CD14-positive monocyte (primary cell): ENCODE measurements at regions not wholly inside any gene's neighbourhood (a gene's known extent, or its start where the extent isn't known, plus 50 kb on each side); places are given as distances from the start of the nearest gene placed in this dataset.

Experiments
- DNase-seq, 3 donors: peaks; one replicate each; pipeline ENCODE4 v3.0.0-alpha.2; 2011 to 2022
- H2AFZ ChIP-seq: 2 replicates; pipeline ENCODE4 v1.6.0; 2012; ENCODE audit warnings: mild to moderate bottlenecking, low read depth, low read length, inconsistent platforms; ENCODE audit not compliant: insufficient read depth, poor library complexity, severe bottlenecking
- H3K27ac ChIP-seq, 2 donors: 1 replicate in 1 of 2; 2 replicates in 1 of 2; pipeline ENCODE4 v1.5.1; 2012 to 2013; ENCODE audit warnings: low read length in 2 of 2, control low read depth in 1 of 2, inconsistent platforms in 1 of 2, low read depth in 1 of 2, mild to moderate bottlenecking in 1 of 2
- H3K27me3 ChIP-seq, 2 donors: one replicate each; pipeline versions ENCODE4 v1.6.0 to v1.6.1; 2011 to 2013; ENCODE audit warnings: low read length in 2 of 2; ENCODE audit not compliant: control insufficient read depth in 2 of 2, insufficient read depth in 2 of 2
- H3K36me3 ChIP-seq, 2 donors: replicated peaks in 1 of 2; 1 replicate in 1 of 2; 2 replicates in 1 of 2; pipeline versions ENCODE4 v1.5.1 to v1.6.1; 2012 to 2013; ENCODE audit warnings: low read length in 2 of 2, control low read depth in 1 of 2, inconsistent platforms in 1 of 2, mild to moderate bottlenecking in 1 of 2; ENCODE audit not compliant: insufficient read depth in 2 of 2, control insufficient read depth in 1 of 2
- H3K4me1 ChIP-seq, 2 donors: 1 replicate in 1 of 2; 2 replicates in 1 of 2; pipeline versions ENCODE4 v1.5.1 to v1.6.1; 2012 to 2013; ENCODE audit warnings: low read length in 2 of 2, control low read depth in 1 of 2, inconsistent platforms in 1 of 2, mild to moderate bottlenecking in 1 of 2, moderate library complexity in 1 of 2; ENCODE audit not compliant: insufficient read depth in 2 of 2, control insufficient read depth in 1 of 2
- H3K4me2 ChIP-seq: replicated peaks from 2 replicates; pipeline ENCODE3; 2012; ENCODE audit warnings: low read length, moderate library complexity, mild to moderate bottlenecking; ENCODE audit not compliant: poor library complexity, severe bottlenecking; ENCODE audit errors: extremely low read depth
- H3K4me3 ChIP-seq, 3 experiments: fragments of 200-600 bp in 1 of 3; sonication (generic) in 1 of 3; replicated peaks in 1 of 3; 1 replicate in 2 of 3; 2 replicates in 1 of 3; pipeline ENCODE4 v1.5.1; 2011 to 2013; ENCODE audit warnings: low read length in 3 of 3, mild to moderate bottlenecking in 3 of 3, control low read depth in 2 of 3, low read depth in 2 of 3, inconsistent platforms in 1 of 3, moderate library complexity in 1 of 3
- H3K79me2 ChIP-seq: 2 replicates; pipeline ENCODE4 v1.6.0; 2012; ENCODE audit warnings: mild to moderate bottlenecking, control low read depth, inconsistent platforms, low read length, moderate library complexity; ENCODE audit not compliant: insufficient read depth
- H3K9ac ChIP-seq: 2 replicates; pipeline ENCODE4 v1.6.0; 2017; ENCODE audit warnings: low read length, mild to moderate bottlenecking; ENCODE audit not compliant: insufficient read depth, poor library complexity, severe bottlenecking
- H3K9me3 ChIP-seq, 2 donors: replicated peaks in 1 of 2; 1 replicate in 1 of 2; 2 replicates in 1 of 2; pipeline versions ENCODE4 v1.5.1 to v1.6.1; 2012 to 2013; ENCODE audit warnings: low read length in 2 of 2, control low read depth in 1 of 2; ENCODE audit not compliant: control insufficient read depth in 1 of 2, insufficient read depth in 1 of 2
- H4K20me1 ChIP-seq: 2 replicates; pipeline ENCODE4 v1.6.0; 2012; ENCODE audit warnings: mild to moderate bottlenecking, low read length, control low read depth, moderate library complexity; ENCODE audit not compliant: insufficient read depth
- H3K27ac Mint-ChIP-seq, 7 donors: one replicate each; pipeline ENCODE4 v1.8.0; 2020; ENCODE audit warnings: mild to moderate bottlenecking in 7 of 7, mixed read lengths in 7 of 7, moderate library complexity in 6 of 7, inconsistent platforms in 2 of 7
- H3K27me3 Mint-ChIP-seq, 3 donors: one replicate each; pipeline ENCODE4 v1.8.0; 2021 to 2022; ENCODE audit warnings: low read depth in 3 of 3, mild to moderate bottlenecking in 3 of 3, mixed read lengths in 3 of 3, moderate library complexity in 3 of 3, inconsistent platforms in 1 of 3
- H3K36me3 Mint-ChIP-seq, 2 donors: one replicate each; pipeline ENCODE4 v1.8.0; 2020; ENCODE audit warnings: mixed read lengths in 2 of 2, inconsistent platforms in 1 of 2, mild to moderate bottlenecking in 1 of 2
- H3K4me1 Mint-ChIP-seq: one replicate; pipeline ENCODE4 v1.8.0; 2020; ENCODE audit warnings: mild to moderate bottlenecking, mixed read lengths
- H3K4me3 Mint-ChIP-seq, 2 donors: one replicate each; pipeline ENCODE4 v1.8.0; 2020; ENCODE audit warnings: mild to moderate bottlenecking in 2 of 2, mixed read lengths in 2 of 2, moderate library complexity in 1 of 2
- H3K9me3 Mint-ChIP-seq, 7 donors: one replicate each; pipeline ENCODE4 v1.8.0; 2020 to 2022; ENCODE audit warnings: mixed read lengths in 7 of 7, mild to moderate bottlenecking in 6 of 7, moderate library complexity in 6 of 7, inconsistent platforms in 2 of 7
- WGBS: methylation state at CpG from one replicate; pipeline ENCODE4 v1.1.5; 2013; ENCODE audit warnings: missing lambda C conversion rate; ENCODE audit not compliant: insufficient coverage; 5-methylcytosine and 5-hydroxymethylcytosine counted together
- intact Hi-C, 2 donors: fragments of 100-400 bp; cut with micrococcal nuclease; formaldehyde crosslinking; loops; one replicate each; pipeline versions ENCODE4 v1.15.0 to v1.15.1; 2023
- TF ChIP-seq, protein P1 (sequence below): fragments of 200-600 bp; IDR thresholded peaks from one replicate; pipeline ENCODE4 v1.8.0; 2022; ENCODE audit warnings: antibody characterized with exemption, mild to moderate bottlenecking

GRCh38 chr2:12300019-12300602 is 416.6 kb upstream of the TRIB2 start:
- TF ChIP-seq, protein P1, sequence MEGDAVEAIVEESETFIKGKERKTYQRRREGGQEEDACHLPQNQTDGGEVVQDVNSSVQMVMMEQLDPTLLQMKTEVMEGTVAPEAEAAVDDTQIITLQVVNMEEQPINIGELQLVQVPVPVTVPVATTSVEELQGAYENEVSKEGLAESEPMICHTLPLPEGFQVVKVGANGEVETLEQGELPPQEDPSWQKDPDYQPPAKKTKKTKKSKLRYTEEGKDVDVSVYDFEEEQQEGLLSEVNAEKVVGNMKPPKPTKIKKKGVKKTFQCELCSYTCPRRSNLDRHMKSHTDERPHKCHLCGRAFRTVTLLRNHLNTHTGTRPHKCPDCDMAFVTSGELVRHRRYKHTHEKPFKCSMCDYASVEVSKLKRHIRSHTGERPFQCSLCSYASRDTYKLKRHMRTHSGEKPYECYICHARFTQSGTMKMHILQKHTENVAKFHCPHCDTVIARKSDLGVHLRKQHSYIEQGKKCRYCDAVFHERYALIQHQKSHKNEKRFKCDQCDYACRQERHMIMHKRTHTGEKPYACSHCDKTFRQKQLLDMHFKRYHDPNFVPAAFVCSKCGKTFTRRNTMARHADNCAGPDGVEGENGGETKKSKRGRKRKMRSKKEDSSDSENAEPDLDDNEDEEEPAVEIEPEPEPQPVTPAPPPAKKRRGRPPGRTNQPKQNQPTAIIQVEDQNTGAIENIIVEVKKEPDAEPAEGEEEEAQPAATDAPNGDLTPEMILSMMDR, result no peak
- H3K4me1 ChIP-seq, result no peaks in the 10 kb centered on the region
- WGBS, result 100% methylated on average over 2 of the region's 4 CpGs
- no peak overlapping the region for H3K4me3 Mint-ChIP-seq
- no peaks in the 10 kb centered on the region for H3K4me1 Mint-ChIP-seq
- no peak overlapping the region for H3K27ac Mint-ChIP-seq
- intact Hi-C loops, result no loop called here
- no peak overlapping the region for H3K9ac ChIP-seq
- peaks cover 0 to 3% (median 1%) of the 10 kb centered on the region in 7 donors for H3K9me3 Mint-ChIP-seq
- no peak for DNase-seq
- no peaks in the 10 kb centered on the region for H4K20me1 ChIP-seq
- H3K79me2 ChIP-seq, result no peaks in the 10 kb centered on the region
- no peaks in the 10 kb centered on the region for H3K27me3 ChIP-seq
- H3K4me3 ChIP-seq, result no peak overlapping the region
- no peaks in the 10 kb centered on the region for H3K9me3 ChIP-seq
- H3K36me3 Mint-ChIP-seq, result no peaks in the 10 kb centered on the region
- H3K27me3 Mint-ChIP-seq, result peaks cover 0 to 4% (median 2%) of the 10 kb centered on the region in 3 donors
- no peak overlapping the region for H2AFZ ChIP-seq
- H3K4me2 ChIP-seq, result no peak overlapping the region
- no peak overlapping the region for H3K27ac ChIP-seq
- no peaks in the 10 kb centered on the region for H3K36me3 ChIP-seq

DNA sequence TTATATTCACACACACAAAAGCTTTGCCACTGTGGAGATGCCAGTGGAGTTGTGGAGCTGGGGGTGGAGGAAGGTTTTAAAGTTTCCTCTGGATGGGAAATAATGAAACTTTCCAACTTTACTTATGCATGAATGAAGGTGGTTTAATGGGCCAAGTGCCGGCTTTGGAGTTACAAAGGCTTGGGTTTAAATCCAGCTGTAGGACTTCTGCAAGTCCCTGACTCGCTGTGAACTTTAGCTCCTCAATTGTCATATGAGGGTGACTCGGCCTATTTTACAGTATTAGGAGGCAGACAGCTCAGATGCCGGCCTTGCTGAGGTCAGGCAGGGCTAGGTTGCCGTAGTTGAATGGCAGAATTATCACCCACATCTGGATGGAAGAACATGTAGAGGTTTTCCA is 415.8 kb upstream of the TRIB2 start:
- no peak for DNase-seq
- H3K4me1 ChIP-seq, result no peaks in the 10 kb centered on the region
- no peak overlapping the region for H2AFZ ChIP-seq
- no peaks in the 10 kb centered on the region for H3K27me3 ChIP-seq
- peaks cover 0 to 2% (median 1%) of the 10 kb centered on the region in 7 donors for H3K9me3 Mint-ChIP-seq
- H3K36me3 ChIP-seq, result no peaks in the 10 kb centered on the region
- TF ChIP-seq, protein P1, result no peak
- no peak overlapping the region for H3K4me2 ChIP-seq
- H3K4me3 ChIP-seq, result no peak overlapping the region
- H3K9me3 ChIP-seq, result no peaks in the 10 kb centered on the region
- no peak overlapping the region for H3K4me3 Mint-ChIP-seq
- H3K4me1 Mint-ChIP-seq, result no peaks in the 10 kb centered on the region
- WGBS, result 100% methylated on average over 4 of the region's 5 CpGs
- H4K20me1 ChIP-seq, result no peaks in the 10 kb centered on the region
- H3K27ac Mint-ChIP-seq, result no peak overlapping the region
- peaks cover 0 to 2% (median 1%) of the 10 kb centered on the region in 3 donors for H3K27me3 Mint-ChIP-seq
- H3K79me2 ChIP-seq, result no peaks in the 10 kb centered on the region
- H3K36me3 Mint-ChIP-seq, result no peaks in the 10 kb centered on the region
- no peak overlapping the region for H3K27ac ChIP-seq
- H3K9ac ChIP-seq, result no peak overlapping the region
- intact Hi-C loops, result no loop called here
